G401.6 (cell line): ENCODE measurements at regions not wholly inside any gene's neighbourhood (a gene's known extent, or its start where the extent isn't known, plus 50 kb on each side); places are given as distances from the start of the nearest gene placed in this dataset.

Source experiments
- FAIRE-seq: peaks from 2 replicates; lab custom pipeline; 2012; peaks lifted over from hg19 to GRCh38; lab: Jason Lieb, UNC

- FAIRE-seq = no peak
These were observed 50.4 kb upstream of the CIBAR2 start for GRCh38 chr16:85162478-85163277.

- FAIRE-seq = no peak
These were observed 51.2 kb upstream of the CIBAR2 start for GRCh38 chr16:85163278-85164112.

- no peak for FAIRE-seq
These were observed 52.2 kb upstream of the CIBAR2 start for GRCh38 chr16:85164431-85164830.

GRCh38 chr16:85164838-85165516, 52.7 kb upstream of the CIBAR2 start:
- no peak for FAIRE-seq

- no peak for FAIRE-seq
These were observed 53.5 kb upstream of the CIBAR2 start for GRCh38 chr16:85165781-85166180.

GRCh38 chr16:85166281-85166680, 54.0 kb upstream of the CIBAR2 start:
- no peak for FAIRE-seq

GRCh38 chr16:85166699-85167588, 54.7 kb upstream of the CIBAR2 start:
- no peak for FAIRE-seq

GRCh38 chr16:85167589-85168537, 55.6 kb upstream of the CIBAR2 start:
- FAIRE-seq = no peak

GRCh38 chr16:85168732-85169256, 56.5 kb upstream of the CIBAR2 start:
- FAIRE-seq = no peak

- no peak for FAIRE-seq
These were observed 57.2 kb upstream of the CIBAR2 start for GRCh38 chr16:85169333-85170065.

- FAIRE-seq = no peak
These were observed 57.8 kb upstream of the CIBAR2 start for GRCh38 chr16:85170066-85170491.

- FAIRE-seq = no peak
These were observed 58.3 kb upstream of the CIBAR2 start for GRCh38 chr16:85170590-85171003.

GRCh38 chr16:85171004-85171758, 58.9 kb upstream of the CIBAR2 start:
- FAIRE-seq = no peak

GRCh38 chr16:85171759-85172454, 59.6 kb upstream of the CIBAR2 start:
- FAIRE-seq = no peak

- FAIRE-seq = no peak
These were observed 60.3 kb upstream of the CIBAR2 start for GRCh38 chr16:85172455-85173145.

- no peak for FAIRE-seq
These were observed 61.1 kb upstream of the CIBAR2 start for GRCh38 chr16:85173146-85173980.
